ENCODE measurements at regions not wholly inside any gene's neighbourhood (a gene's known extent, or its start where the extent isn't known, plus 50 kb on each side); places are given as distances from the start of the nearest gene placed in this dataset.

DNA sequence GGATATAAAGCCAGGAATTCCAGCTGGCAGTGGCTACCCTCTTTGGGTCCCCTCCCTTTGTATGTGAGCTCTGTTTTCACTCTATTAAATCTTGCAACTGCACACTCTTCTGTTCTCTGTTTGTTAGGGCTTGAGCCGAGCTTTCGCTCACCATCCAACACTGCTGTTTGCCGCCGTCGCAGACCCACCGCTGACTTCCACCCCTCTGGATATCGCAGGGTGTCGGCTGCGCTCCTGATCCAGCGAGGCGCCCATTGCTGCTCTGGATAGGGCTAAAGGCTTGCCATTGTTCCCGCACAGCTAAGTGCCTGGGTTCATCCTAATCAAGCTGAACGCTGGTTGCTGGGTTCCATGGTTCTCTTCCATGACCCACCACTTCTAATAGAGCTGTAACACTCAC, 1433.5 kb upstream of the ADGRB3 start:
- Histone ChIP-seq H3K4me3 (no peak overlapping the region), H3K27ac (no peak overlapping the region), H3K9me3 (no peaks in the 10 kb centered on the region), H3K4me1 (no peaks in the 10 kb centered on the region), H3K4me2 (no peak overlapping the region)
- POLR2A ChIA-PET, result no interaction called here
- no peak for FAIRE-seq
- ATAC-seq, result no peak
- TF ChIP-seq ELK1 (IDR thresholded peaks at IDR 0.05; ENCODE audit: low read depth, low read length) (no peak), FOSL2 (IDR thresholded peaks at IDR 0.05) (no peak), FOSL2 (CRISPR knock-in tag; IDR thresholded peaks at IDR 0.05) (no peak), ZC3H11A (IDR thresholded peaks at IDR 0.05) (no peak), CBX8 (IDR thresholded peaks at IDR 0.05) (no peak), GATA3 (IDR thresholded peaks at IDR 0.05; ENCODE audit: borderline replicate concordance) (no peak), NPAS2 (CRISPR knock-in tag; IDR thresholded peaks at IDR 0.05; ENCODE audit: borderline replicate concordance) (no peak), HOXB5 (CRISPR knock-in tag; IDR thresholded peaks at IDR 0.05) (no peak), MAFK (IDR thresholded peaks at IDR 0.05; ENCODE audit: partially characterized antibody) (no peak), EP300 (IDR thresholded peaks at IDR 0.05) (no peak), PHF8 (IDR thresholded peaks at IDR 0.05; ENCODE audit: borderline replicate concordance, low read depth) (no peak), POLR2AphosphoS2 (conservative IDR thresholded peaks at IDR 0.05; ENCODE audit: low read length) (no peak), CEBPB (IDR thresholded peaks at IDR 0.05) (no peak), NFE2L2 (conservative IDR thresholded peaks at IDR 0.05; ENCODE audit: low read length) (no peak), USF2 (IDR thresholded peaks at IDR 0.05) (no peak), MYC (IDR thresholded peaks at IDR 0.05; ENCODE audit: borderline replicate concordance, low read length) (no peak)
- DNase-seq (ENCODE audit: low read depth in 1 of 2, low spot score in 1 of 2), result no peak
- 61% methylated on average over 10 of the region's 13 CpGs for WGBS (ENCODE audit: missing lambda C conversion rate)
- CTCF ChIA-PET, result no interaction called here

GRCh38 chr6:67200626-67201403, 1434.3 kb upstream of the ADGRB3 start:
- Histone ChIP-seq H3K4me1 (no peaks in the 10 kb centered on the region), H3K4me3 (no peak overlapping the region), H3K27ac (no peak overlapping the region), H3K4me2 (no peak overlapping the region), H3K9me3 (no peaks in the 10 kb centered on the region)
- FAIRE-seq, result no peak
- ATAC-seq, result no peak
- no peak for TF ChIP-seq CBX2 (IDR thresholded peaks at IDR 0.05; ENCODE audit: borderline replicate concordance, low read depth)
- POLR2A ChIA-PET, result no interaction called here
- WGBS (ENCODE audit: missing lambda C conversion rate), result 0% methylated on average over 1 of the region's 7 CpGs
- CTCF ChIA-PET, result no interaction called here
- no peak for DNase-seq (ENCODE audit: low read depth in 1 of 2, low spot score in 1 of 2)

DNA sequence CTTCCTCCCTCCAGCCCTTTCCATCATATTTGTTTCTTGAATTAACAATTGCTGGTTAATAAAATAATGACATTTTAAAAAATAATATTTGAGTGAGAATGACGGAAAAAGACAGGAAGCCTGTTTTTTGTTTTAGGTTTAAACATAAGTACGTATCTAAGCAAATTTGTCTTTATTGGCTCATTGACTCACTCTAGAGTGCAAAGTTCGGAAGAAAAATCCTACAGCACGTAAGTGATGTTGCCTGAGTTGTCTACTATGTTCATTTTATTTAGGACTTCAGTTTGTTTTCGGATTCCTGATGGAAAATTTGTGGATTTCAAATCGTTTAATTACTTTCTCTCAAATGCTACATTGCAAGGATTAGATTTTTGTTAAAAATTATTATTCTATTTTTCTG, 1435.7 kb upstream of the ADGRB3 start:
- no peak overlapping the region for H3K27ac ChIP-seq
- CTCF ChIA-PET, result no interaction called here
- POLR2A ChIA-PET, result no interaction called here
- no peaks in the 10 kb centered on the region for H3K9me3 ChIP-seq
- H3K4me3 ChIP-seq, result no peak overlapping the region
- no peak for FAIRE-seq
- TF ChIP-seq TP53 (CRISPR knock-in tag; IDR thresholded peaks at IDR 0.05), result no peak
- no peak for TF ChIP-seq FOXS1 (CRISPR knock-in tag; IDR thresholded peaks at IDR 0.05)
- no peak for TF ChIP-seq ELK1 (IDR thresholded peaks at IDR 0.05; ENCODE audit: low read depth, low read length)
- TF ChIP-seq MAX (IDR thresholded peaks at IDR 0.05), result no peak
- TF ChIP-seq, protein P1, sequence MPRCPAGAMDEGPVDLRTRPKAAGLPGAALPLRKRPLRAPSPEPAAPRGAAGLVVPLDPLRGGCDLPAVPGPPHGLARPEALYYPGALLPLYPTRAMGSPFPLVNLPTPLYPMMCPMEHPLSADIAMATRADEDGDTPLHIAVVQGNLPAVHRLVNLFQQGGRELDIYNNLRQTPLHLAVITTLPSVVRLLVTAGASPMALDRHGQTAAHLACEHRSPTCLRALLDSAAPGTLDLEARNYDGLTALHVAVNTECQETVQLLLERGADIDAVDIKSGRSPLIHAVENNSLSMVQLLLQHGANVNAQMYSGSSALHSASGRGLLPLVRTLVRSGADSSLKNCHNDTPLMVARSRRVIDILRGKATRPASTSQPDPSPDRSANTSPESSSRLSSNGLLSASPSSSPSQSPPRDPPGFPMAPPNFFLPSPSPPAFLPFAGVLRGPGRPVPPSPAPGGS (IDR thresholded peaks at IDR 0.05), result no peak
- TF ChIP-seq GATA3 (IDR thresholded peaks at IDR 0.05; ENCODE audit: borderline replicate concordance), result no peak
- no peak for TF ChIP-seq JUNB (IDR thresholded peaks at IDR 0.05)
- no peak for TF ChIP-seq ESRRA (IDR thresholded peaks at IDR 0.05; ENCODE audit: borderline replicate concordance, low read length)
- no peak for TF ChIP-seq POLR2A (IDR thresholded peaks at IDR 0.05; ENCODE audit: low read length)
- no peak for TF ChIP-seq E2F6 (IDR thresholded peaks at IDR 0.05; ENCODE audit: borderline replicate concordance, low read depth)
- 21% methylated on average over 6 of the region's 6 CpGs for WGBS (ENCODE audit: missing lambda C conversion rate)
- no peaks in the 10 kb centered on the region for H3K4me1 ChIP-seq
- DNase-seq (ENCODE audit: low read depth in 1 of 2, low spot score in 1 of 2), result no peak
- H3K4me2 ChIP-seq, result no peak overlapping the region
- no peak for ATAC-seq

All from A549 (cell line).